Prostate gland (tissue), 2 donors: ENCODE measurements at regions not wholly inside any gene's neighbourhood (a gene's known extent, or its start where the extent isn't known, plus 50 kb on each side); places are given as distances from the start of the nearest gene placed in this dataset.

ENCODE experiments used
- POLR2A ChIP-seq: fragments of 450-650 bp; IDR thresholded peaks from one replicate; pipeline ENCODE4 v1.6.1; 2016; ENCODE audit warnings: antibody characterized with exemption, mild to moderate bottlenecking
- TF ChIP-seq, protein P1 (sequence below), 4 experiments: fragments of 200-600 bp in 2 of 4; fragments of 450-650 bp in 2 of 4; sonication (generic) in 2 of 4; IDR thresholded peaks; 1 replicate in 3 of 4; 2 replicates in 1 of 4; pipeline ENCODE4 v1.5.1; 2016 to 2019; ENCODE audit warnings: antibody characterized with exemption in 4 of 4, mild to moderate bottlenecking in 2 of 4, moderate library complexity in 2 of 4

DNA sequence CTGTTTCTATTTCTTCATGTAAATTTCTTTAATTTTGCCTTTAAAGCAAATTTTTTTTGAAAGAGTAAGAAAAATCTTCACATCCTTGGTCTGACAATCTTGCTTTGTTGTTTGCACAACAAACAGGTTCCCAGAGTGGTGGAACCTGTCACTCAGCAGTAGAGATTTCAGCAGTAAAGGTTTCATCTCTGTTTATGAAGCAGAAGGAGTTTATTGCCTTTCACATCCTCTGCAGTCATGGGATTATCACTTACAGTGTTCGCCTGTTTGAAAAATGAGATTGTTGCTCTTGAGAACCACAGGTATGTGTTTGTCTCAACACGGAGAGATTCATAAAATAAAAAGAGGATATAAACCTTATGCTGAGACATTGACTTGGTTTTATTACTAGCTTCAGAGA is 342.6 kb downstream of the IPMK start:
- TF ChIP-seq, protein P1, sequence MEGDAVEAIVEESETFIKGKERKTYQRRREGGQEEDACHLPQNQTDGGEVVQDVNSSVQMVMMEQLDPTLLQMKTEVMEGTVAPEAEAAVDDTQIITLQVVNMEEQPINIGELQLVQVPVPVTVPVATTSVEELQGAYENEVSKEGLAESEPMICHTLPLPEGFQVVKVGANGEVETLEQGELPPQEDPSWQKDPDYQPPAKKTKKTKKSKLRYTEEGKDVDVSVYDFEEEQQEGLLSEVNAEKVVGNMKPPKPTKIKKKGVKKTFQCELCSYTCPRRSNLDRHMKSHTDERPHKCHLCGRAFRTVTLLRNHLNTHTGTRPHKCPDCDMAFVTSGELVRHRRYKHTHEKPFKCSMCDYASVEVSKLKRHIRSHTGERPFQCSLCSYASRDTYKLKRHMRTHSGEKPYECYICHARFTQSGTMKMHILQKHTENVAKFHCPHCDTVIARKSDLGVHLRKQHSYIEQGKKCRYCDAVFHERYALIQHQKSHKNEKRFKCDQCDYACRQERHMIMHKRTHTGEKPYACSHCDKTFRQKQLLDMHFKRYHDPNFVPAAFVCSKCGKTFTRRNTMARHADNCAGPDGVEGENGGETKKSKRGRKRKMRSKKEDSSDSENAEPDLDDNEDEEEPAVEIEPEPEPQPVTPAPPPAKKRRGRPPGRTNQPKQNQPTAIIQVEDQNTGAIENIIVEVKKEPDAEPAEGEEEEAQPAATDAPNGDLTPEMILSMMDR (IDR thresholded peaks at IDR 0.05): no peak
- no peak for TF ChIP-seq POLR2A
